22Rv1 (cell line): ENCODE measurements at regions not wholly inside any gene's neighbourhood (a gene's known extent, or its start where the extent isn't known, plus 50 kb on each side); places are given as distances from the start of the nearest gene placed in this dataset.
"Not testable (repeated sequence)": the region's sequence is repeated elsewhere in the genome, so short reads cannot be mapped to it uniquely, and the experiment has no call there.

Experiments used
- H3K27ac ChIP-seq: fragments of 450-650 bp; 2 replicates; pipeline ENCODE4 v1.5.1; 2017
- ZFX ChIP-seq: fragments of 450-650 bp; IDR thresholded peaks from 2 replicates; pipeline ENCODE4 v1.6.1; 2017; ENCODE audit warnings: antibody characterized with exemption, borderline replicate concordance
- TF ChIP-seq, protein P1 (sequence below): fragments of 450-650 bp; IDR thresholded peaks from 2 replicates; pipeline ENCODE4 v1.5.1; 2017; ENCODE audit warnings: mild to moderate bottlenecking

DNA sequence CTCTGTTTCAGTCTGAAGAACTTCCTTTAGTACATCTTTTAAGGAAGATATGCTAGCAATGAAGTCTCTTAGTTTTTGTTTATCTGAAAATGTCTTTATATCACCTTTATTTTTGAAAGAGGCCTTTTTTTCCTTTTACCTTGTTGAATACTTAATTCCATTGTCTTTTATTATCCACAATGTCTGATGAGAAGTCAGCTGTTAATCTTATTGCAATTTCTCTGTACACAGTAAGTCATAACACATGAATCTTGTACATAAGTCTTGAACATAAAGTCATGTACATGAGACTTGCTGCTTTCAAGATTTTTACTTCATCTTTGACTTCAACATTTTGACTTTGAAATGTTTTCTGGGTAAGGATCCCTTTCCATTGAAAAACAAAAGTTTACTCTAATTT is 424.3 kb upstream of the ATP10A start:
- TF ChIP-seq ZFX = no peak
- TF ChIP-seq, protein P1, sequence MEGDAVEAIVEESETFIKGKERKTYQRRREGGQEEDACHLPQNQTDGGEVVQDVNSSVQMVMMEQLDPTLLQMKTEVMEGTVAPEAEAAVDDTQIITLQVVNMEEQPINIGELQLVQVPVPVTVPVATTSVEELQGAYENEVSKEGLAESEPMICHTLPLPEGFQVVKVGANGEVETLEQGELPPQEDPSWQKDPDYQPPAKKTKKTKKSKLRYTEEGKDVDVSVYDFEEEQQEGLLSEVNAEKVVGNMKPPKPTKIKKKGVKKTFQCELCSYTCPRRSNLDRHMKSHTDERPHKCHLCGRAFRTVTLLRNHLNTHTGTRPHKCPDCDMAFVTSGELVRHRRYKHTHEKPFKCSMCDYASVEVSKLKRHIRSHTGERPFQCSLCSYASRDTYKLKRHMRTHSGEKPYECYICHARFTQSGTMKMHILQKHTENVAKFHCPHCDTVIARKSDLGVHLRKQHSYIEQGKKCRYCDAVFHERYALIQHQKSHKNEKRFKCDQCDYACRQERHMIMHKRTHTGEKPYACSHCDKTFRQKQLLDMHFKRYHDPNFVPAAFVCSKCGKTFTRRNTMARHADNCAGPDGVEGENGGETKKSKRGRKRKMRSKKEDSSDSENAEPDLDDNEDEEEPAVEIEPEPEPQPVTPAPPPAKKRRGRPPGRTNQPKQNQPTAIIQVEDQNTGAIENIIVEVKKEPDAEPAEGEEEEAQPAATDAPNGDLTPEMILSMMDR = no peak
- no peak overlapping the region for H3K27ac ChIP-seq

DNA sequence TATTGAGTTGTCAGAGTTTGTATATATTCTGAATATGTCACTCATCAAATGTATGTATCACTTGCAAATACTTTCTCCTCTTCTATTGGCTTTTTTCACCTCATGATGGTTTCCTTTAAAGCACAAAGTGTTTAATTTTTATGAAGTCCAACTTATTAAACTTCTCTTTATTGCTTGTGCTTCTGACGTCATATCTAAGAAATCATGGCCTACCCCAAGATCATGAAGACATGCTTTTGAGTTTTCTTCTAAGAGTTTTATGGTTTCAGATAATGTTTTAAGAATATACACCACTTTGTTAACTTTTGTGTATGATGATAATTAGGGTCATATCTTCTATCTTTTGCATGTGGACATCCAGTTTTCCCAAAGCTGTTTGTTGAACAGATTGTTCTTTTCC is 417.2 kb upstream of the ATP10A start:
- TF ChIP-seq ZFX = no peak
- TF ChIP-seq, protein P1 = no peak
- no peak overlapping the region for H3K27ac ChIP-seq

DNA sequence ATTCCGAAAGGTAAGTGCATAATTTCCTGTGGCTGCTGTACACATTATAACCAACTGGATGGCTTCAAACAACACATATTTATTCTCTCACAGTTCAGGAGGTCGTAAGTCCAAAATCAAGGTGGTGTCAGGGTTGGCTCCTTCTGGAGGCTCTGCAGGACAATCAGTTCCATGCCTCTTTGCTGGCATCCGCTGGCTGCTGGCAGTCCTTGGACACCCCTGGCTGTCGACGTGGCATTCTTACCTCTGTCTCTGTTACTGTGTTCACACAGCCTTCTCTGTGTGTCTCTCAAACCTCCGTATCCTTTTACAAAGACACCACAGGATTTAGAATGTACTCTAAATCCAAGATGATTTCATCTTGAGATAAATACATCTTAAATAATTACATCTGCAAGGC is 398.8 kb upstream of the ATP10A start:
- H3K27ac ChIP-seq = no peak overlapping the region
- TF ChIP-seq, protein P1 = no peak
- TF ChIP-seq ZFX = no peak

DNA sequence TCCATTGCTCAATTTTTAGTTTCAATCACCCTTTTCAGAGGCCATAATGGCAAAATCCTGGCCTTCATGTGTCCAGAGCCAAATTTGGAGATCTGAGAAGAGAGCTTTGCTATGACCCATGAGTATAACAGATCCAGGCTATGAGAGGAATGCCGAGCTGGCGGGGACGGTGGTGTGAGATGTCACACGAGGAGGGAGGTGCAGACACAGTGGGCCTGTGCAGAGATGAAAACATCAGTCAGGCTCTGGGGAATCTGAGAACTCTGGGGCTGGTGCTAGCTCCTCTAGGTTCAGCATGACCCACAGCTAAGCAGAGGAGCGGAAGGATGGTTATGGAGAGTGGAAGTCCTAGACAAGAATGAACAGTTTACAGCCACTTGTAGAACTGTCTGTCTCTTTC is 398.3 kb upstream of the ATP10A start:
- H3K27ac ChIP-seq = no peak overlapping the region
- TF ChIP-seq ZFX = no peak
- TF ChIP-seq, protein P1 = no peak

DNA sequence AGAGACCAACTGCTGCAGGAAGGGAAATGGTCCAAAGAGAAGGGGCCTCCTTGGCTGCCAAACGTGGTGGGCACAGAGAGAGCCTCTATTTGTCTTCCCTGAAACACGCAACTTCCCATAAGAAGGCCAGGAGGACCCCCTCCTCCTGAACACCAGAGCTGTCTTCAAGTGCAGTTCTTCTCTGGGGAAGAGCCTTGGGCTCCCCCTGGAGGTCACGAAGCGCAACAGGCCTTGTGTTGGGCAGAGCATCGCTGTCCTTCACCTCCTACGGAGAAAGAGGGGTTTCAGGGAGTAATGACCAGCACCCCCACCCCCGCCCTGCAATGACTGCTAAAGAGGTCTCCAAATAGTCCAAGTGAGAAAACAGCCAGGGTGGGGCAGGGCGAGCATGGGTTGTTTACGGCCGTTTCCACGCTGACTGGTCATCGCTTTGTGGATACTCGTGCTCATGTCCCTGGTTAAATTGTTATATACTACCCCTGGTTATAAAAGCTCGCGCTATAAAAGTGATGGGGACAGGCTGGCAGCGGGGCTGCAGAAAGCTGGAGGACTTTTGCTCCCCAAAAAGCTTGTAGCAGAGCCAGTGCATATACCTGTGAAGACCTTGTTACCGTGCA is 397.5 kb upstream of the ATP10A start:
- TF ChIP-seq, protein P1 = peak; percentile 86
- TF ChIP-seq ZFX = no peak
- no peak overlapping the region for H3K27ac ChIP-seq

DNA sequence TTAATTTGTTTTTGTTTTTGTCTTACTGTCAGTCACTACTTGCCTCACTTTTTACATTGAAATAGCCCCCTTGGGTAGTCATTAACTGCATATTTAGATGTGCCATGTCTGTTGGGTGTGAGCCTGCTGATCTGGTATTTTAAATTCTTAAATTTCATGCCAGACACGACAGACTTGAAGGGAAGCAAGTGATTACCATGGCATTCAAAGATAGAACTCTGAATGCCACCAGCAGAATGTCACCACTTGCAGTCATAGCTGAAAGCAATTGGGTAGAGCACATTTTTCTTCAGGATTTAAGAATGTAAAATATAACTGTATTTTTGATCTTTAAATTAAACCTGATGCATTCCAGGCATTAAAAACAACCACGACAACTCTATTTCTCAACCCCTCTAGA is 396.5 kb upstream of the ATP10A start:
- TF ChIP-seq, protein P1 = no peak
- TF ChIP-seq ZFX = no peak
- H3K27ac ChIP-seq = no peak overlapping the region

DNA sequence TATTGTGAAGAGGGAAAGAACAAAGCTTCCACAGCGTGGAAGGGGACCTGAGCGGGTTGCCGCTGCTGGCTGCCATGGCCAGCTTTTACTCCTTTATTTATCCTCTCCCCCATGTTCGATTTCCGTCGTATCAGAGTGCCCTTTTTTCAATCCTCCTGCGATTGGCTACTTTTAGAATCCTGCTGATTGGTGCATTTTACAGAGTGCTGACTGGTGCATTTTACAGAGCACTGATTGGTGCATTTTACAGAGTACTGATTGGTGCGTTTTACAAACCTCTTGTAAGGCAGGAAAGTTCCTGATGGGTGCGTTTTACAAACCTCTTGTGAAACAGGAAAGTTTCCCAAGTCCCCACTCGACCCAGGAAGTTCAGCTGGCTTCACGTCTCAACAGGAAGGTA is 381.7 kb upstream of the ATP10A start:
- H3K27ac ChIP-seq = not testable (repeated sequence)

DNA sequence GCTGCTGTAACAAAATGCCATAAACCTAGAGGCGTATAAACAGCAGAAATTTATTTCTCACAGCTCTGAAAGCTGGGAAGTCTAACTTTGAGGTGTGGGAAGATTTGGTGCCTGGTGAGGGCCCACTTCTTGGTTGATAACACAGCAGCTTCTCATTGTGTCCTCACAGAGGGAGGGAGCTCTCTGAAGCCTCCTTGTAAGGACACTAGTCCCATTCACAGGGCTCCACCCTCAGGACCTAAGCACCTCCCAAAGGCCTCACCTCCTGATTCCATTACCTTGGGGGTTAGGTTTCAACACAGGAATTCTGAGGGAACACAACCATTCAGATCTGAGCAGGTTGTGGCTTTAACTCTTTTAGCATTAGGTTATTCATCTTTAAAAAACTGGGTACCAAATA is 380.3 kb upstream of the ATP10A start:
- H3K27ac ChIP-seq = no peak overlapping the region

More for the DNA sequence above, 380.3 kb upstream of the ATP10A start:
- no peak for TF ChIP-seq ZFX
- TF ChIP-seq, protein P1 = no peak
